Colonic mucosa (tissue), 4 donors: ENCODE measurements at regions not wholly inside any gene's neighbourhood (a gene's known extent, or its start where the extent isn't known, plus 50 kb on each side); places are given as distances from the start of the nearest gene placed in this dataset.

Experiments used
- DNase-seq: peaks from one replicate; pipeline ENCODE4 v3.0.0-alpha.2; 2020
- H3K27ac ChIP-seq: fragments of 200-600 bp; one replicate; pipeline ENCODE4 v1.8.0; 2021
- H3K27me3 ChIP-seq: fragments of 200-600 bp; one replicate; pipeline ENCODE4 v1.8.0; 2021
- H3K36me3 ChIP-seq: fragments of 200-600 bp; one replicate; pipeline ENCODE4 v1.8.0; 2021
- H3K4me1 ChIP-seq: fragments of 200-600 bp; one replicate; pipeline ENCODE4 v1.8.0; 2021; ENCODE audit warnings: mild to moderate bottlenecking
- H3K4me3 ChIP-seq: fragments of 200-600 bp; one replicate; pipeline ENCODE4 v1.8.0; 2021
- H3K9ac ChIP-seq, 2 donors: one replicate each; pipeline ENCODE4 v1.7.0; 2013; ENCODE audit warnings: control low read depth in 2 of 2, low read depth in 2 of 2, low read length in 2 of 2
- H3K9me3 ChIP-seq: fragments of 200-600 bp; one replicate; pipeline ENCODE4 v1.8.0; 2021
- CTCF ChIP-seq: fragments of 200-600 bp; IDR thresholded peaks from one replicate; pipeline ENCODE4 v1.8.0; 2022; ENCODE audit warnings: antibody characterized with exemption, mild to moderate bottlenecking
- intact Hi-C: fragments of 100-400 bp; cut with DNase I; formaldehyde crosslinking; loops from one replicate; pipeline ENCODE4 v1.14.1; 2022
- donor health status: healthy.
- donor health status: DM: no; HTN: no; CAD: no.
- donor health status: DM: no; HTN: no; CAD: no.

GRCh38 chr1:218811497-218811896, 362.2 kb upstream of the LYPLAL1 start:
- H3K27ac ChIP-seq = no peak overlapping the region
- no peak overlapping the region for H3K4me3 ChIP-seq
- H3K4me1 ChIP-seq = no peaks in the 10 kb centered on the region
- no peak for TF ChIP-seq CTCF
- H3K36me3 ChIP-seq = no peaks in the 10 kb centered on the region
- H3K9me3 ChIP-seq = no peaks in the 10 kb centered on the region
- no peak overlapping the region for H3K9ac ChIP-seq
- no peak for DNase-seq
- no peaks in the 10 kb centered on the region for H3K27me3 ChIP-seq
- intact Hi-C loops = no loop called here

GRCh38 chr1:218812360-218812759, 361.3 kb upstream of the LYPLAL1 start:
- no peaks in the 10 kb centered on the region for H3K9me3 ChIP-seq
- H3K27me3 ChIP-seq = no peaks in the 10 kb centered on the region
- H3K36me3 ChIP-seq = no peaks in the 10 kb centered on the region
- intact Hi-C loops = no loop called here
- no peak overlapping the region for H3K27ac ChIP-seq
- TF ChIP-seq CTCF = no peak
- no peaks in the 10 kb centered on the region for H3K4me1 ChIP-seq
- no peak overlapping the region for H3K4me3 ChIP-seq
- no peak for DNase-seq
- no peak overlapping the region for H3K9ac ChIP-seq

- Histone ChIP-seq H3K27me3 (no peaks in the 10 kb centered on the region), H3K27ac (no peak overlapping the region), H3K9ac (no peak overlapping the region), H3K9me3 (no peaks in the 10 kb centered on the region), H3K4me1 (no peaks in the 10 kb centered on the region), H3K36me3 (no peaks in the 10 kb centered on the region), H3K4me3 (no peak overlapping the region)
- DNase-seq = no peak
- no peak for TF ChIP-seq CTCF
- intact Hi-C loops = no loop called here
These were observed 360.4 kb upstream of the LYPLAL1 start for GRCh38 chr1:218813237-218813636.

DNA sequence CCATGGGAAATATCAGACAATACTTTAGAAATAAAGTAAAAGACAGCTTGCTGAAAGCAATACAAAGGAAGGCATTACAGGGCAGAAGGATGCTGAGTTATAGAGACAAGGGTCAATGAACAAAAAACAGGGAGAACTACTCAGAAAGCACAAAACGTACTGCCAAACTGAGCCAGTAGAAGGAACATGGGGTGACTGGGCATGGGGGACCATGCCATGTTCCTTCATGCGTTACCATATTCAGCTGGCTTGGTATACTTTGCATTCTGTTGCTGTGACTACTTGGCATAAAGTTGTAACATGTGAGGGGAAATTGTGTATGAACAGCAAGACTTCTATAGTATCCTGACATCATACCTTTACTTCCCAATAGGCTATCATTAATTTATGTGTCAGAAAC, 358.6 kb upstream of the LYPLAL1 start:
- TF ChIP-seq CTCF = no peak
- Histone ChIP-seq H3K4me1 (no peaks in the 10 kb centered on the region), H3K9me3 (no peaks in the 10 kb centered on the region), H3K4me3 (no peak overlapping the region), H3K27me3 (no peaks in the 10 kb centered on the region), H3K27ac (no peak overlapping the region), H3K36me3 (no peaks in the 10 kb centered on the region), H3K9ac (no peak overlapping the region)
- intact Hi-C loops = no loop called here
- no peak for DNase-seq

DNA sequence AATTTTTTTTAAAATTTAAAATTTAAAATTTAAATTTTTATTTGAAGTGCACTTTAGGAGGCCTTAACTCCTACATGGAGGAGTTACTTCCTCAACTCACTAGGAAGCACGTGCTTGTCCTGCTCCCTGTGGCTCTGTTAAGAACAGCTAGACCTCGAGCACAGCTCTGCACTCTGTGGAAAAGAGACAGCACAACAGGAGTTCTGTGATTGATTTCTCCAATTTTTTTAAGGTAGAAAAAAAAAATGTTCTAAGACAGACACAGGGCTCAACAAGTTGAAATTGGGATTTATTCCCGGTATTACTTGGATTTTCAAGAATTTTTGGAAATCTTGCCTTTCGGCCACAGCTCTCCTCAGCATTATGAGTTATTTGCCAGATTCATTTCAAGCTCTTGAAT, 356.6 kb upstream of the LYPLAL1 start:
- Histone ChIP-seq H3K4me1 (no peaks in the 10 kb centered on the region), H3K27me3 (no peaks in the 10 kb centered on the region), H3K36me3 (no peaks in the 10 kb centered on the region), H3K27ac (no peak overlapping the region), H3K9me3 (no peaks in the 10 kb centered on the region), H3K9ac (no peak overlapping the region), H3K4me3 (no peak overlapping the region)
- TF ChIP-seq CTCF = no peak
- DNase-seq = no peak
- intact Hi-C loops = no loop called here
